Fibroblast of pulmonary artery (primary cell): ENCODE measurements at regions not wholly inside any gene's neighbourhood (a gene's known extent, or its start where the extent isn't known, plus 50 kb on each side); places are given as distances from the start of the nearest gene placed in this dataset.

Experiments
- DNase-seq: peaks from one replicate; pipeline ENCODE4 v3.0.0-alpha.2; 2010; ENCODE audit warnings: low read depth
- H3K4me3 ChIP-seq: replicated peaks from 2 replicates; pipeline ENCODE4 v1.5.1; 2011; ENCODE audit warnings: low read depth, mild to moderate bottlenecking, control low read depth, low read length, moderate library complexity
- TF ChIP-seq, protein P1 (sequence below): IDR thresholded peaks from 2 replicates; pipeline ENCODE4 v1.5.1; 2011; ENCODE audit warnings: mild to moderate bottlenecking, control low read depth, low read length, inconsistent platforms; ENCODE audit errors: missing control alignments

DNA sequence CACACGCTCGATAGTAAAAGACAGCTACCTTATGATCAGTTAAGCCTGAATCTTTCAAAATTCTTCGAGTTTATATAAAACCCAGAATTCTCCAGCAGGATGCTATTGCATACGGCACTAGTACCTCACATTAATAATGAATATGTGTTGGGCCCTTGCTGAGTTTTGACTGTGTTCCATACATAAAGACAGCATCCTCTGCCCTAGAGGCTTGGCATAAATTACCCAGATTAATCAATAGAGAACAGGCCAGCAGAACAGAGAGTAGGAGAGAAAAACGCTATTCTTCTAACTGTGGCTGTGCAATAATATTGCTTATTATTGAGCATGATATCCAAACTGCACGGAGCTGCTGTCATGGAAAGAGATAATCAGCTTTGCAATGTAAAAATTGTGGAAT is 194.3 kb downstream of the SOX11 start:
- no peak for DNase-seq
- TF ChIP-seq, protein P1, sequence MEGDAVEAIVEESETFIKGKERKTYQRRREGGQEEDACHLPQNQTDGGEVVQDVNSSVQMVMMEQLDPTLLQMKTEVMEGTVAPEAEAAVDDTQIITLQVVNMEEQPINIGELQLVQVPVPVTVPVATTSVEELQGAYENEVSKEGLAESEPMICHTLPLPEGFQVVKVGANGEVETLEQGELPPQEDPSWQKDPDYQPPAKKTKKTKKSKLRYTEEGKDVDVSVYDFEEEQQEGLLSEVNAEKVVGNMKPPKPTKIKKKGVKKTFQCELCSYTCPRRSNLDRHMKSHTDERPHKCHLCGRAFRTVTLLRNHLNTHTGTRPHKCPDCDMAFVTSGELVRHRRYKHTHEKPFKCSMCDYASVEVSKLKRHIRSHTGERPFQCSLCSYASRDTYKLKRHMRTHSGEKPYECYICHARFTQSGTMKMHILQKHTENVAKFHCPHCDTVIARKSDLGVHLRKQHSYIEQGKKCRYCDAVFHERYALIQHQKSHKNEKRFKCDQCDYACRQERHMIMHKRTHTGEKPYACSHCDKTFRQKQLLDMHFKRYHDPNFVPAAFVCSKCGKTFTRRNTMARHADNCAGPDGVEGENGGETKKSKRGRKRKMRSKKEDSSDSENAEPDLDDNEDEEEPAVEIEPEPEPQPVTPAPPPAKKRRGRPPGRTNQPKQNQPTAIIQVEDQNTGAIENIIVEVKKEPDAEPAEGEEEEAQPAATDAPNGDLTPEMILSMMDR, result no peak
- H3K4me3 ChIP-seq, result no peak overlapping the region

DNA sequence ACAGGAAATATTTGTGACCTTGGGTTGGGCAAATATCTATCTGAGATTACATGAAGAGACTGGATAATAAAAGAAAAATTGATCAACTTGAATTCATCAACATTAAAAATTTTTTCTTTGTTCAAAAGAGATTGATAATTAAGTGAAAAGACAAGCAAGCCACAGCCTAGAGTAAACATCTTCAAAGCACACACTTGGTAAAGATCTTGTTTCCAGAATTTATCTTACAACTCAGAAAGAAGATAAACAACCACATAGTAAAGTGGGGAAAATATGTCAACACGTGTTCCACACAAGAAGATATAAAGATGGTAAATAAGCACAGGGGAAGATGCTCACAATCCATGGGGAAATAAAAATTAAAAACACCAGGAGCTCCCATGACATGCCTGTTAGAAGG is 195.9 kb downstream of the SOX11 start:
- no peak for DNase-seq
- TF ChIP-seq, protein P1, result no peak
- H3K4me3 ChIP-seq, result no peak overlapping the region

DNA sequence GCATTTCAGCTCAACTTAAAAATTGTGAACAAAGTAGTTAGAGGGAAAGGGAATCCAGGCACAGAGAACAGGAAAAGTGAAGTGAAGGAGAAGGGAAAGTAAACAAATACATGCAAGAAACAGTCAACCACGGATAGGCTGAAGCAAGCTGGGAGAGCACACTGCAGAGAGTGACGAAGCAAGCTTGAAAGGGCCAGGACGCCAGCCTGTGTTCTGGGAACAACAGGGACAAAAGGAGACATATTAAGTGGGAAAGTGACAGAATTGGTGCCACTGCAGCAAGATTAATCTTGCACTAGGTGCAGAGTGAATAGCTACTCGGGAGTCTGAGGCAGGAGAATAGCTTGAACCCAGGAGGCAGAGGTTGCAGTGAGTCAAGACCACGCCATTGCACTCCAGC is 197.3 kb downstream of the SOX11 start:
- TF ChIP-seq, protein P1, result no peak
- DNase-seq, result no peak
- no peak overlapping the region for H3K4me3 ChIP-seq

DNA sequence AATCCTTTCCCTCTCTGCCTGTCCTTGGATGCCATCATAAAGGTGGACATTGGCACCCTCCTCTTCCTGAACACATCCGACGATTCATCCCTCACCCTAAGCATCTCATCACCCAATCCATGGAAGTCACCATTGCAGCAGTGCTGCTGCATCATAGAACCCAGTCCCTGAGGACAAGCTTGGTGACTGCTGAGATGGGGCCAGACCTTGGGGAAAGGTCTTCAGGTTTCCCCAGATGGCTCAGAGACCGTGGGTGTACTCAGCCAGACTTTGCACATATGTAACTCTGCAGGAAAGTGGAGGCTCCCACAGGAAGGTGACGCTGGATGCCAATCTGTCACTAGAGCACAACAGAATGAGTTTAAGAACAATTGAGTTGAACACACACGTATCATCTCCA is 202.2 kb downstream of the SOX11 start:
- TF ChIP-seq, protein P1, result no peak
- H3K4me3 ChIP-seq, result no peak overlapping the region
- no peak for DNase-seq

DNA sequence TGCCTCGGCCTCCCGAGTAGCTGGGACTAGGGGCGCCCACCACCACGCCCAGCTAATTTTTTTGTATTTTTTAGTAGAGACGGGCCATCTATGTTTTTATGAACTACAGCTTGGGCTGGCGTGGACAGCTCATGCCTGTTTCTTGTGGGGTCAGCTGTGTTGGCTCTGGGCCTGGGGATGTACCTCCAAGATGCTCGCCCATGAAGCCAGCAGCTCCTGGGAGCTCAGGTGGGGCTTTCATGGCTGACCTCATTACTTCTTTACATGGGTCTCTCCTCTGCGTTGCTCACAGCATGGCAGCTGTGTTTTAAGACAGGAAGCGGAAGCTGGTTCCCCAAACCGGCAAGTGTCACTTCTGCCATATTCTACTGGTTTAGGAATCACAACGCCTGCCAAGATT is 203.1 kb downstream of the SOX11 start:
- no peak overlapping the region for H3K4me3 ChIP-seq
- TF ChIP-seq, protein P1, result no peak
- no peak for DNase-seq

DNA sequence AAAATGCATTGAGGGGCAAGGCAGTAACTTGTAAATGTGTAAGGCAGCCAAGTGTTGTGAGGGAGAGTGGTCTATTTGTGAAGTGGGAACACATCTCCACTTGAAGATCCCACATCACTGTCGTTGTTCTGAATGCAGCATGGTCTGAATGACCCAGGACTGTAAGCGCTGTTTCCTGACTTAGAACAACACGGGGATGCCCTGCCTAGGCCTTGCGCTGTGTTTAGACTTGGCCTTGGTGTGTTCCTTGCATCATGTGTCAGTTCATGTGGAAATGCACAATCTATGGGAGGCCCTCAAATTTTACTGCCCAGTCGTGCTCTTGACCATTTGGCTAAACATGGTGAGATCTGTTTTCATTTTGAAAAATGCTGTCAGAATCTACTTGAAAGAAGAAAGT is 205.1 kb downstream of the SOX11 start:
- no peak for DNase-seq
- TF ChIP-seq, protein P1, result no peak
- H3K4me3 ChIP-seq, result no peak overlapping the region

DNA sequence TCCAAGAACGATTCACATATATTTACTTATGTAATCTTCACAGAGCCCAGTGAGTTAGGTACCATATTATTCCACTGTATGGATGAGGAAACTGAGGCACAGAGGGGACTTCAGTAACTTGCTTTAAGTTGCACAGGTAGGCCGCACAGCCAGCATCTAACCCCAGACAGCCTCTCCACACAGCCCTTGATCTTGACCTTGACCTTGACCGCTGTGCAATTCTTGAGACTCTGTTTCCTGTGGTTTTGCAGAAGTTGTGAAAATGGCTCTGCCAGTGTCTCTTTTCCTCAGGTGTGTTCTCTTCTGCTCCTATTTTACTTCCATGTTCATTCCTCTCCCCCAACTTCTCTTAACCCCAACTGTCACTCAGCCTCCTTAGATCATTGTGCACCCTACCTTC is 206.5 kb downstream of the SOX11 start:
- no peak overlapping the region for H3K4me3 ChIP-seq
- TF ChIP-seq, protein P1, result no peak
- DNase-seq, result no peak
